Activated CD4-positive, alpha-beta memory T cell treated with anti-CD3 and anti-CD28 coated beads for 36 hours (primary cell): ENCODE measurements at regions not wholly inside any gene's neighbourhood (a gene's known extent, or its start where the extent isn't known, plus 50 kb on each side); places are given as distances from the start of the nearest gene placed in this dataset.
"Not testable (repeated sequence)": the region's sequence is repeated elsewhere in the genome, so short reads cannot be mapped to it uniquely, and the experiment has no call there.

Experiments used
- CTCF ChIA-PET: fragments of 350-600 bp; sonication (Branson Sonifier 250); formaldehyde crosslinking; loops from one replicate; lab custom pipeline; 2021; ENCODE audit warnings: antibody characterized with exemption, inconsistent platforms; lab: Charles Lee
- POLR2A ChIA-PET: fragments of 350-600 bp; sonication (Branson Sonifier 250); formaldehyde crosslinking; loops from one replicate; lab custom pipeline; 2021; ENCODE audit warnings: antibody characterized with exemption; lab: Charles Lee
- DNase-seq: peaks from one replicate; pipeline ENCODE4 v3.0.0-alpha.2; 2020
- H3K27ac Mint-ChIP-seq: one replicate; pipeline ENCODE4 v1.8.0; 2021; ENCODE audit warnings: mixed read lengths
- H3K27me3 Mint-ChIP-seq: one replicate; pipeline ENCODE4 v1.8.0; 2021; ENCODE audit warnings: mixed read lengths
- H3K36me3 Mint-ChIP-seq: one replicate; pipeline ENCODE4 v1.8.0; 2021; ENCODE audit warnings: mixed read lengths
- H3K4me1 Mint-ChIP-seq: one replicate; pipeline ENCODE4 v1.8.0; 2021; ENCODE audit warnings: low read depth, mixed read lengths
- H3K4me3 Mint-ChIP-seq: one replicate; pipeline ENCODE4 v1.8.0; 2021; ENCODE audit warnings: mild to moderate bottlenecking, mixed read lengths
- H3K9me3 Mint-ChIP-seq: one replicate; pipeline ENCODE4 v1.8.0; 2021; ENCODE audit warnings: mixed read lengths
- intact Hi-C: fragments of 100-400 bp; cut with micrococcal nuclease; formaldehyde crosslinking; loops from one replicate; pipeline ENCODE4 v1.15.1; 2023

DNA sequence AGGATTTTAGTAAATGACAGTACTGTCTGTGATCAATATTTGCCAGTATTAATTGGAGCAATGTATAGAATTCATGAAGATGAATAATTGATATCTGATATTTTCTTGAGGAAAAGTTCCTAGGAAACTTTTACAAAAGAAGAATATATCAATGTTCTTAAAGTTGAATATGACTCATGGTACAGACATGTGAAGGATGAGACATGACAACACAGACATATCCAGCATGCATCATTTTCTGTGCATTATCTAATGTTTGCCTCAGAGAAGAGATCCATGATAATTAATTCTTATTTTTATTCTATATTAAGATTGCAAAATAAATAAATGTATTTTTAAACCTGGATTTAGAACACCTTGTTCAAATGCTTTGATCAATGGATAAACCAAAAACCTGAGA, 452.9 kb upstream of the EPHA5 start:
- intact Hi-C loops, result no loop called here
- Mint-ChIP-seq H3K9me3 (no peaks in the 10 kb centered on the region), H3K4me1 (no peaks in the 10 kb centered on the region), H3K27ac (no peak overlapping the region), H3K27me3 (no peaks in the 10 kb centered on the region), H3K36me3 (no peaks in the 10 kb centered on the region), H3K4me3 (no peak overlapping the region)
- no peak for DNase-seq
- ChIA-PET POLR2A (no interaction called here), CTCF (no interaction called here)

DNA sequence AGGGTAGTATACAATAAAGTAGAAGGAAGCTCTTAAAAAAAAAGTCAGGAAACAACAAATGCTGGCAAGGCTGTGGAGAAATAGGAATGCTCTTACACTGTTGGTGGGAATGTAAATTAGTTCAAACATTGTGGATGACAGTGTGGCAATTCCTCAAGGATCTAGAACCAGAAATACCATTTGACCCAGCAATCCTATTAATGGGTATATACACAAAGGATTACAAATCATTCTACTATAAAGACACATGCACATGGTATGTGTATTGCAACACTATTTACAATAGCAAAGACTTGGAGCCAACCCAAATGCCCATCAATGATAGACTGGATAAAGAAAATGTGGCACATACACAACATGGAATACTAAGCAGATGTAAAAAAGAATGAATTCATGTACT, 444.9 kb upstream of the EPHA5 start:
- intact Hi-C loops, H3K27ac Mint-ChIP-seq, H3K4me1 Mint-ChIP-seq, DNase-seq, H3K36me3 Mint-ChIP-seq, POLR2A ChIA-PET, H3K27me3 Mint-ChIP-seq, CTCF ChIA-PET, H3K4me3 Mint-ChIP-seq: not testable (repeated sequence)
- peaks cover 28% of the 10 kb centered on the region for H3K9me3 Mint-ChIP-seq

DNA sequence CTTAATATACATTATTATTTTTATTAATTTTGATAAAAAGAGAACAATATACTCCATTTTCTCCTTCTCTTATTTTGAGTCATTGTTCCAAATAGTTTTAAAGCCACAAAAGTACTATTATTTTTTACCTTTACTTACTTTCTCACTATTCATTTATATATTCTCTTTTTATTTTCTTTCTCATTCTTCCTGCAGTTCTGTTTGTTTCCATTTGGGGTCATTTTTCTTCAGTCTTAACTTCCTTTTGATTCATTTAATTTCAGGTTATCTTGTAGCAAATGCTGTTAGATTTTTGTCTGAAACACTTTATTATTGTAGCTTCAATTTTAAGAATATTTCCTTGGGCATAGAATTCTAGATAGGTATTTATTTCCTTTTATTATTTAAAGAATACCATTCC, 438.6 kb upstream of the EPHA5 start:
- DNase-seq, result no peak
- Mint-ChIP-seq H3K9me3 (peaks cover 14% of the 10 kb centered on the region), H3K27me3 (no peaks in the 10 kb centered on the region), H3K27ac (no peak overlapping the region), H3K4me3 (no peak overlapping the region), H3K4me1 (no peaks in the 10 kb centered on the region), H3K36me3 (no peaks in the 10 kb centered on the region)
- CTCF ChIA-PET, result no interaction called here
- POLR2A ChIA-PET, result no interaction called here
- intact Hi-C loops, result no loop called here

DNA sequence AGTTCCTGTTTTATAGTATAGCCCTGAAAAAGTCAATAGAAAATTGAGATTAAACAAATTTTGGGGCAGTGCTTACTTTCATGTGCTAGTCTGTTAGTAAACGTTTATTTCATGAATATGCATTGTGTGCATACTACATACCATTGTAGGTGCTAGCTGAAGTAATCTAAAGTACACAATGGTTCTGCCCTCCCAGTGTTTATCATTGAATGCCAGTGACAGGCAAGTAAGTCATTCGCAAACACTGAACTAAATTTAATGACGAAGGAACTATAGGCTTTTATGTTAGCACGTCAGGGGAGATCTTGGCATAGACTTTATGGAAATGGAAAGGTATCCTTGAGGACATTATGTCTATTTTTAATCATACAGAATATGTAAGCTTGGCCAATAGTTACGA, 426.9 kb upstream of the EPHA5 start:
- Mint-ChIP-seq H3K27me3 (no peaks in the 10 kb centered on the region), H3K27ac (no peak overlapping the region), H3K9me3 (peaks cover 23% of the 10 kb centered on the region), H3K4me3 (no peak overlapping the region), H3K4me1 (no peaks in the 10 kb centered on the region), H3K36me3 (no peaks in the 10 kb centered on the region)
- DNase-seq, result no peak
- ChIA-PET CTCF (no interaction called here), POLR2A (no interaction called here)
- intact Hi-C loops, result no loop called here

DNA sequence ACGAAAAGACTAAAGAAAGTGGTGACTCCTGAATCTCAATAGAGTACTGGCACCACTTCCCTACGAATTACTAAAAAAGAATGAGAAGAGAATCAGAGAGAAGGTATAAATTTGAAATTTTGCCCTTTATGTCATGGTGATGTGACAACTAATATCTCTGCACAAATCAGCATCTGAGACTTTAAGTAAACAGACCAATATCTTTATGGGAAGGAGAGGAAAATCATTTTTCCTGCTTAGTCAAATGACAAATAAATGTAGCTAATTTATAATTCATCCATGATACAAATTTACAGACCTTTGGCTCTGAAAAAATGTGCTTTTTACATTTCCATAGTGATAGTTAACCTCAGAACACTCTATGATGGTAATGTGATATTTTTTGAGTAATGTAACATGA, 424.8 kb upstream of the EPHA5 start:
- POLR2A ChIA-PET, result no interaction called here
- no peak for DNase-seq
- CTCF ChIA-PET, result no interaction called here
- Mint-ChIP-seq H3K4me1 (no peaks in the 10 kb centered on the region), H3K9me3 (peaks cover 20% of the 10 kb centered on the region), H3K4me3 (no peak overlapping the region), H3K36me3 (no peaks in the 10 kb centered on the region), H3K27ac (no peak overlapping the region), H3K27me3 (no peaks in the 10 kb centered on the region)
- intact Hi-C loops, result no loop called here

DNA sequence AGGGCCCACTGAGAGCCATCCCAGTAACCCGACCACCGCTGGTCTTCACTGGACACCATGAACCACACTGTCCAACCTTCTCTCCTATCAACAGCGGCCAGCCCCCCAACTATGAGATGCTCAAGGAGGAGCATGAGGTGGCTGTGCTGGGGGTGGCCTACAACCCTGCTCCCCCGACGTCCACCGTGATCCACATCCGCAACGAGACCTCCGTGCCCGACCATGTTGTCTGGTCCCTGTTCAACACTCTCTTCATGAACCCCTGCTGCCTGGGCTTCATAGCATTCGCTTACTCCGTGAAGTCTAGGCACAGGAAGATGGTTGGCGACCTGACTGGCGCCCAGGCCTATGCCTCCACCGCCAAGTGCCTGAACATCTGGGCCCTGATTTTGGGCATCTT, 423.8 kb upstream of the EPHA5 start:
- H3K27me3 Mint-ChIP-seq, result no peaks in the 10 kb centered on the region
- CTCF ChIA-PET, result no interaction called here
- no peak for DNase-seq
- intact Hi-C loops, result no loop called here
- peaks cover 20% of the 10 kb centered on the region for H3K9me3 Mint-ChIP-seq
- POLR2A ChIA-PET, result no interaction called here
- H3K36me3 Mint-ChIP-seq, result no peaks in the 10 kb centered on the region
- no peak overlapping the region for H3K4me3 Mint-ChIP-seq
- no peak overlapping the region for H3K27ac Mint-ChIP-seq
- H3K4me1 Mint-ChIP-seq, result no peaks in the 10 kb centered on the region

DNA sequence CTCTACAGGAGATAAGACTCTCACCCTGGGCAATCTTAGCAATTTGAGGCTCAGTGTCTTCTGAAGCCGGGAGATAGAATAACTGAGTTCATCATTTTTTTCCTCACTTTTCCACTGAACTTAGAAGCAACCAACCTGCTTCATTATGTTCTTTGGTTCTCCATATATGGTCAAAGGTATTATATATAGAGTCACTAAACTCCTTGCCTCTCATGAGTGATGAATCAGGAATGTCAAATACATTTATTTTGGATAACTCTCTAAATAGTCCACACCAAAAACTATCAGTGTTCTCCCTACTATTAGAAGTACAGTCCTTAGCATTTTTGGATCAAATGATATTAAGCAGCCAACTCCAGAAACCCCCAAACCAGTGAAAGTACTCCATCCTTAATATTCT, 421.5 kb upstream of the EPHA5 start:
- no peak overlapping the region for H3K27ac Mint-ChIP-seq
- ChIA-PET POLR2A (no interaction called here), CTCF (no interaction called here)
- H3K4me3 Mint-ChIP-seq, result no peak overlapping the region
- no peak for DNase-seq
- H3K4me1 Mint-ChIP-seq, result no peaks in the 10 kb centered on the region
- no peaks in the 10 kb centered on the region for H3K36me3 Mint-ChIP-seq
- no peaks in the 10 kb centered on the region for H3K27me3 Mint-ChIP-seq
- intact Hi-C loops, result no loop called here
- H3K9me3 Mint-ChIP-seq, result peaks cover 29% of the 10 kb centered on the region

DNA sequence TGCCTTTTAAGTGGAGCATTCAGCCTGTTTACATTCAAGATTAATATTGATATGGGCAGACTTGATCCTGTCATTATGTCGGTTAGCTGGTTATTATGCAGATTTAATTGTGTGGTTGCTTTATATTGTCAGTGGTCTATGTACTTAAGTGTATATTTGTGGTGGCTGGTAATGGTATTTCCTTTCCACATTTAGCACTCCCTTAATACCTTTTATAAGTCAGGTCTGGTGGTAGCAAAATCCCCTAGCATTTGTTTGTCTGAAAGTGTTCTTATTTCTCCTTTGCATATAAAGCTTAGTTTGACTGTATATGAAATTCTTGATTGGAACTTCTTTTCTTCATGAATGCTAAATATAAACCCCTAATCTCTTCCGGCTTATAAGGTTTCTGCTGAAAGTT, 403.7 kb upstream of the EPHA5 start:
- intact Hi-C loops, result no loop called here
- H3K4me1 Mint-ChIP-seq, result no peaks in the 10 kb centered on the region

DNA sequence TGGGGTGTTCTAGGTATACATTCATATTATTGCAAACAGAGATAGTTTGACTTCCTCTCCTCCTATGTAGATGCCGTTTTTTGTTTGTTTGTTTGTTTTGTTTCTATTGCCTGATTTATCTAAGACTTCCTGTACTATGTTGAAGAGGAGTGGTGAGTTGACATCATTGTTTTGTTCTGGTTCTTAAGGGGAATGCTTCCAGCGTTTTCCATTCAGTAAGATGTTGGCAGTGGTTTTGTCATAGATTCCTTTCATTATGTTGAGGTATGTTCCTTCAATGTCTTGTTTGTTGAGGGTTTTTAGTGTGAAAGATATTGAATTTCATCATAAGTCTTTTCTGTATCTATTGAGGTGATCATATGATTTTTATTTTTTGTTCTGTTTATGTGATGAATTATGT, 401.6 kb upstream of the EPHA5 start:
- H3K4me1 Mint-ChIP-seq, result no peaks in the 10 kb centered on the region
- no peak overlapping the region for H3K27ac Mint-ChIP-seq
- CTCF ChIA-PET, result no interaction called here
- H3K4me3 Mint-ChIP-seq, result no peak overlapping the region
- H3K27me3 Mint-ChIP-seq, result no peaks in the 10 kb centered on the region
- POLR2A ChIA-PET, result no interaction called here
- H3K9me3 Mint-ChIP-seq, result peaks cover 18% of the 10 kb centered on the region
- intact Hi-C loops, result no loop called here
- DNase-seq, result no peak
- no peaks in the 10 kb centered on the region for H3K36me3 Mint-ChIP-seq

More for the DNA sequence above, 403.7 kb upstream of the EPHA5 start:
- peaks cover 21% of the 10 kb centered on the region for H3K9me3 Mint-ChIP-seq
- no peak overlapping the region for H3K27ac Mint-ChIP-seq
- POLR2A ChIA-PET, result no interaction called here
- no peaks in the 10 kb centered on the region for H3K27me3 Mint-ChIP-seq
- H3K4me3 Mint-ChIP-seq, result no peak overlapping the region
- no peak for DNase-seq
- H3K36me3 Mint-ChIP-seq, result no peaks in the 10 kb centered on the region
- CTCF ChIA-PET, result no interaction called here

DNA sequence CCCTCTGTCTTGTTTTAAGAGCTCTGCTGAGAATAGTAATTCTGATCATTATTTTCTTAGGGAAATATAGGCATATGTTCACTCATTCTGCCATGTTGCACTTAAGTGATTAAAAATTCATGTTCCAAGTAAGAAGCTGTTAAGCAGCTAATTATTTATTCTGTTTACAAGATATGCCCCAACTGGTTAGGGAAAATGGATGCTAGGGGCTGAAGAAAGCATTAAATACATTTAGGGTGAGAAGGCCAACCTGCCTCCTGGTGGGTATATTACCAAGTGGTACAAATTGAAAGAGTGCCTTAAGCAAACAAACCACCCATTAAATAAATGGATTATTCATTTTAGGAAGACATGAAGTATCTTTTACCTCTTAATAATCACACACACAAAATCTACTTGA, 392.6 kb upstream of the EPHA5 start:
- Mint-ChIP-seq H3K36me3 (peaks cover 1% of the 10 kb centered on the region), H3K27me3 (no peaks in the 10 kb centered on the region), H3K4me1 (no peaks in the 10 kb centered on the region), H3K9me3 (peaks cover 8% of the 10 kb centered on the region), H3K4me3 (no peak overlapping the region), H3K27ac (no peak overlapping the region)
- no peak for DNase-seq
- intact Hi-C loops, result no loop called here
- ChIA-PET CTCF (no interaction called here), POLR2A (no interaction called here)

DNA sequence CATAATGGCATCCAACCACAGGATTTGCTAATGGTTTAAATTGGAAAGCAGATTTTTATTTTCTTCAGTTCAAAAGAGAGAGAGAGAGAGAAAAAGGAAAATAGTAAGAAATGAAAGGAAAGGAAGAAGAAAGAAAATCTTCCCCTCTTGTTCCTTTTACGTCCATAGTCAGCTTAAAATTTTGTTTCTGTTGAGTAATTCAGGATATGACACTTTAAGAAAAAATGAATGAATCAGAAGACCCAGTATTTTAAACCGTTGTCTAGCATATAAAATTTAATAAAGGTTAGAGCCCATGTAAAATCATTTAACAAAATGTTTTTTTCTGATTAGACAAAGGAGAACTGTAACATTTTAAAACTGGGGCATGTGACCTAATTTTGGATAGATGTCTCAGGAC, 391.8 kb upstream of the EPHA5 start:
- CTCF ChIA-PET, result no interaction called here
- peaks cover 1% of the 10 kb centered on the region for H3K36me3 Mint-ChIP-seq
- POLR2A ChIA-PET, result no interaction called here
- no peak overlapping the region for H3K4me3 Mint-ChIP-seq
- H3K4me1 Mint-ChIP-seq, result no peaks in the 10 kb centered on the region
- no peak overlapping the region for H3K27ac Mint-ChIP-seq
- intact Hi-C loops, result no loop called here
- no peak for DNase-seq
- H3K9me3 Mint-ChIP-seq, result peaks cover 11% of the 10 kb centered on the region
- no peaks in the 10 kb centered on the region for H3K27me3 Mint-ChIP-seq

DNA sequence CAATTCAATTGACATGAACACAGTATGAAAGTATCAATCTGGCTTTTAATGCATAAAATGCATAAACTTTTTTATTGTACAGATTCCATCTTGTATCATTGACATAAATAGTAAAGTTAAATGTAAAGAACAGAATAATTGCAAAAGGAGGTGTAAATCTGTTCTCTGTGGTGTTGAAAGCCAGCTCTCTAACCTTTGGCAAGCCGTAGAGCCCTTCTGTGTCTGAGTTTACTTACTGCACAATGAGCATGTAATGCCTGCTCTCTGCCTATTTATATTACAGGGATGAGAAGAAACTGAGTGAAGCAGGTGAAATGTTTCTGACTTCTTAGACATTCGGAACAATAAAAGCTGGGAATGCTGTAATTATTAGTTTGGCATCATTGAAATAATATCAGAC, 389.3 kb upstream of the EPHA5 start:
- Mint-ChIP-seq H3K9me3 (peaks cover 16% of the 10 kb centered on the region), H3K36me3 (peaks cover 1% of the 10 kb centered on the region), H3K4me3 (no peak overlapping the region), H3K27ac (no peak overlapping the region), H3K27me3 (no peaks in the 10 kb centered on the region), H3K4me1 (no peaks in the 10 kb centered on the region)
- DNase-seq, result no peak
- ChIA-PET POLR2A (no interaction called here), CTCF (no interaction called here)
- intact Hi-C loops, result no loop called here

DNA sequence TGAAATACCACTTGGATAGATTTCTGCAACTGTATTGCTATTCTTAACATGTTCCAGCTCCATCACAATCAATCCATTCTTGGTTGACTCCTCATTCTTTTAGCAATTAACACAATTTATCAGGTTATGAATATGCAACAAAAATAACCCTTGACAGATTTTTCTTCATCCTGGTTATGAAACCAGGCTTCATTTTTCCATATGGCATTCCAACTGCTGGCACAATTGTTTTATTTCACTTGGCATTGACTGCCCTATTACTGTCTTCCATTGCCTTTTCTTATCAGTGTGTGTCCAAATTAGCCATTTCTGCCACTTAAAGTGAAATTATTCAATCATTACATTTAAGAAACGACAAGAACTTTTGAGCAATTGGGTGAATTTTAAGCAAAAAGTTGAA, 388.8 kb upstream of the EPHA5 start:
- DNase-seq, result no peak
- Mint-ChIP-seq H3K9me3 (peaks cover 16% of the 10 kb centered on the region), H3K27ac (no peak overlapping the region), H3K27me3 (no peaks in the 10 kb centered on the region), H3K4me3 (no peak overlapping the region), H3K36me3 (peaks cover 1% of the 10 kb centered on the region), H3K4me1 (no peaks in the 10 kb centered on the region)
- ChIA-PET POLR2A (no interaction called here), CTCF (no interaction called here)
- intact Hi-C loops, result no loop called here

DNA sequence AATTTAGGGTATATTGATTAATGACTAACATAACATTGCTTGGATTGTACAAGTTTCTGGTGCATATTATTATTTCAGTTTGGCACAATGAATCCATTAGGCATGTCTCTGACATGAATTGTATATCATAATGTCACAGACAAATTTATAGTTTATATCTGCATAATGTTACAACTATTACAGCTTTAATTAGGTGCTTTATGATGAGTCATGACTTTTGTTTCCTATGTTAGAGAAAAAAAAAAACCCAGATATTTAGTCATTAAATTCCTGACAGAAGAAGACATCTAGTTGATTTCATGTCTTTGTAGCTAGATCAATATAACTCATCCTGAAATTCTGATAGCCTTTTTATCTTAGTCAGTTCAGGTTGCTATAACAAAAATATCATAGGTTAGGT, 385.7 kb upstream of the EPHA5 start:
- H3K9me3 Mint-ChIP-seq, result peaks cover 22% of the 10 kb centered on the region
- no peaks in the 10 kb centered on the region for H3K27me3 Mint-ChIP-seq
- DNase-seq, result no peak
- intact Hi-C loops, result no loop called here
- peaks cover 1% of the 10 kb centered on the region for H3K36me3 Mint-ChIP-seq
- ChIA-PET CTCF (no interaction called here), POLR2A (no interaction called here)
- H3K4me1 Mint-ChIP-seq, result no peaks in the 10 kb centered on the region
- H3K27ac Mint-ChIP-seq, result no peak overlapping the region
- H3K4me3 Mint-ChIP-seq, result no peak overlapping the region
